B cell (primary cell): ENCODE measurements at regions not wholly inside any gene's neighbourhood (a gene's known extent, or its start where the extent isn't known, plus 50 kb on each side); places are given as distances from the start of the nearest gene placed in this dataset.

Source experiments
- ATAC-seq: fragments of 200-7000 bp; cut with Tn5 transposase; one replicate; pipeline ENCODE4 v1.10.0; 2021; ENCODE audit warnings: low read depth, mild to moderate bottlenecking, moderate number of reproducible peaks, moderate library complexity
- CTCF ChIA-PET: fragments of 350-600 bp; sonication (Branson Sonifier 250); formaldehyde crosslinking; loops from one replicate; lab custom pipeline; 2021; ENCODE audit warnings: antibody characterized with exemption, inconsistent platforms; lab: Charles Lee
- POLR2A ChIA-PET: fragments of 350-600 bp; sonication (Branson Sonifier 250); formaldehyde crosslinking; loops from one replicate; lab custom pipeline; 2021; ENCODE audit warnings: antibody characterized with exemption; lab: Charles Lee
- DNase-seq: peaks from one replicate; pipeline ENCODE4 v3.0.0; 2013
- H2AFZ ChIP-seq: 2 replicates; pipeline ENCODE4 v1.6.1; 2012; ENCODE audit warnings: mild to moderate bottlenecking, low read depth, low read length; ENCODE audit not compliant: insufficient read depth, poor library complexity, severe bottlenecking
- H3K27ac ChIP-seq, 2 donors: 1 replicate in 1 of 2; 2 replicates in 1 of 2; pipeline ENCODE4 v1.5.1; 2012 to 2013; ENCODE audit warnings: low read length in 2 of 2, mild to moderate bottlenecking in 2 of 2, moderate library complexity in 1 of 2
- H3K27me3 ChIP-seq, 4 experiments: fragments of 200-600 bp in 1 of 4; sonication (generic) in 1 of 4; replicated peaks in 1 of 4; 1 replicate in 2 of 4; 2 replicates in 2 of 4; pipeline versions ENCODE4 v1.6.1 to v1.7.0; 2013 to 2016; ENCODE audit warnings: low read length in 3 of 4, mild to moderate bottlenecking in 2 of 4, mixed read lengths in 1 of 4, moderate library complexity in 1 of 4; ENCODE audit not compliant: insufficient read depth in 4 of 4, control insufficient read depth in 3 of 4; ENCODE audit errors: control extremely low read depth in 1 of 4
- H3K36me3 ChIP-seq, 2 experiments: replicated peaks in 1 of 2; 1 replicate in 1 of 2; 2 replicates in 1 of 2; pipeline versions ENCODE4 v1.6.1 to v1.7.1; 2013; ENCODE audit warnings: low read length in 1 of 2; ENCODE audit not compliant: insufficient read depth in 2 of 2, control insufficient read depth in 1 of 2; ENCODE audit errors: control extremely low read depth in 1 of 2, extremely low read depth in 1 of 2
- H3K4me1 ChIP-seq, 2 donors: fragments of 200-600 bp in 1 of 2; sonication (generic) in 1 of 2; 1 replicate in 1 of 2; 2 replicates in 1 of 2; pipeline versions ENCODE4 v1.5.1 to v1.6.1; 2013 to 2017; ENCODE audit warnings: low read length in 2 of 2; ENCODE audit not compliant: control insufficient read depth in 2 of 2, insufficient read depth in 2 of 2
- H3K4me2 ChIP-seq: replicated peaks from 2 replicates; pipeline ENCODE3; 2012; ENCODE audit warnings: mild to moderate bottlenecking, low read depth, low read length; ENCODE audit not compliant: poor library complexity, severe bottlenecking
- H3K4me3 ChIP-seq, 5 experiments: fragments of 200-600 bp in 1 of 5; sonication (generic) in 1 of 5; 1 replicate in 3 of 5; 2 replicates in 2 of 5; pipeline versions ENCODE4 v1.5.1 to v1.7.0; 2011 to 2016; ENCODE audit warnings: low read length in 4 of 5, mild to moderate bottlenecking in 4 of 5, low read depth in 2 of 5, control low read depth in 1 of 5, moderate library complexity in 1 of 5; ENCODE audit not compliant: insufficient read depth in 1 of 5; ENCODE audit errors: control extremely low read depth in 1 of 5, extremely low read depth in 1 of 5
- H3K79me2 ChIP-seq: fragments of 200-600 bp; sonication (generic); one replicate; pipeline ENCODE4 v1.6.0; 2016; ENCODE audit warnings: low read length; ENCODE audit not compliant: control insufficient read depth, insufficient read depth
- H3K9ac ChIP-seq: fragments of 200-600 bp; sonication (generic); 2 replicates; pipeline ENCODE4 v1.6.1; 2017; ENCODE audit warnings: mild to moderate bottlenecking, low read length, moderate library complexity
- H3K9me3 ChIP-seq, 3 donors: one replicate each; pipeline versions ENCODE4 v1.6.1 to v1.7.1; 2013; ENCODE audit warnings: low read length in 2 of 3; ENCODE audit not compliant: control insufficient read depth in 2 of 3, insufficient read depth in 1 of 3; ENCODE audit errors: control extremely low read depth in 1 of 3
- H4K20me1 ChIP-seq: 2 replicates; pipeline ENCODE4 v1.6.0; 2012; ENCODE audit warnings: mild to moderate bottlenecking, low read length; ENCODE audit not compliant: insufficient read depth, control insufficient read depth, poor library complexity, severe bottlenecking
- H3K27ac Mint-ChIP-seq: one replicate; pipeline ENCODE4 v1.8.0; 2021; ENCODE audit warnings: mixed read lengths
- H3K27me3 Mint-ChIP-seq: one replicate; pipeline ENCODE4 v1.8.0; 2021; ENCODE audit warnings: mixed read lengths
- H3K4me1 Mint-ChIP-seq: one replicate; pipeline ENCODE4 v1.8.0; 2021; ENCODE audit warnings: mixed read lengths
- H3K4me3 Mint-ChIP-seq: one replicate; pipeline ENCODE4 v1.8.0; 2021; ENCODE audit warnings: mixed read lengths
- H3K9me3 Mint-ChIP-seq: one replicate; pipeline ENCODE4 v1.8.0; 2022; ENCODE audit warnings: mixed read lengths; ENCODE audit not compliant: insufficient read depth
- CTCF ChIP-seq: fragments of 200-600 bp; IDR thresholded peaks from one replicate; pipeline ENCODE4 v1.8.0; 2022; ENCODE audit warnings: antibody characterized with exemption, mild to moderate bottlenecking
- EZH2 ChIP-seq: IDR thresholded peaks from 2 replicates; pipeline ENCODE4 v1.6.1; 2012; ENCODE audit warnings: borderline replicate concordance, low read depth, mild to moderate bottlenecking, moderate library complexity, low read length; ENCODE audit not compliant: insufficient read depth, poor library complexity, severe bottlenecking
- WGBS: methylation state at CpG from one replicate; pipeline ENCODE4 v1.1.5; 2013; ENCODE audit warnings: missing lambda C conversion rate; ENCODE audit not compliant: insufficient coverage; 5-methylcytosine and 5-hydroxymethylcytosine counted together
- intact Hi-C: fragments of 100-400 bp; cut with micrococcal nuclease; formaldehyde crosslinking; loops from one replicate; pipeline ENCODE4 v1.10.0; 2022

- Histone ChIP-seq H3K4me2 (no peak overlapping the region), H3K27me3 (no peaks in the 10 kb centered on the region), H3K4me3 (no peak overlapping the region), H3K4me1 (no peaks in the 10 kb centered on the region), H3K27ac (no peak overlapping the region), H3K9me3 (no peaks in the 10 kb centered on the region), H2AFZ (no peak overlapping the region), H3K79me2 (no peaks in the 10 kb centered on the region), H3K36me3 (no peaks in the 10 kb centered on the region), H3K9ac (no peak overlapping the region), H4K20me1 (no peaks in the 10 kb centered on the region)
- DNase-seq (no peak), ATAC-seq (no peak)
- 100% methylated on average over 1 of the region's 2 CpGs for WGBS
- Mint-ChIP-seq H3K4me3 (no peak overlapping the region), H3K27ac (no peak overlapping the region), H3K9me3 (peaks cover 3% of the 10 kb centered on the region), H3K27me3 (no peaks in the 10 kb centered on the region), H3K4me1 (no peaks in the 10 kb centered on the region)
- POLR2A ChIA-PET: no interaction called here
- CTCF ChIA-PET: no interaction called here
- TF ChIP-seq EZH2 (no peak), CTCF (no peak)
- intact Hi-C loops: no loop called here
Measured at GRCh38 chr1:219358080-219358479, 184.4 kb downstream of the LYPLAL1 start.

GRCh38 chr1:219354962-219355361 is 181.3 kb downstream of the LYPLAL1 start:
- Histone ChIP-seq H3K9ac (no peak overlapping the region), H2AFZ (no peak overlapping the region), H3K9me3 (no peaks in the 10 kb centered on the region), H3K4me2 (no peak overlapping the region), H3K79me2 (no peaks in the 10 kb centered on the region), H4K20me1 (no peaks in the 10 kb centered on the region), H3K4me3 (no peak overlapping the region), H3K27ac (no peak overlapping the region), H3K27me3 (no peaks in the 10 kb centered on the region), H3K4me1 (no peaks in the 10 kb centered on the region), H3K36me3 (no peaks in the 10 kb centered on the region)
- DNase-seq (no peak), ATAC-seq (no peak)
- no peaks in the 10 kb centered on the region for H3K27me3 Mint-ChIP-seq
- H3K4me3 Mint-ChIP-seq: no peak overlapping the region
- H3K9me3 Mint-ChIP-seq: peaks cover 3% of the 10 kb centered on the region
- POLR2A ChIA-PET: no interaction called here
- no CpG with 5 or more reads among the region's 4 CpGs for WGBS
- CTCF ChIA-PET: interaction anchor here (0.6 kb wide), 1 partner anchor 304 kb away, joined by 5 read pairs; no protein-coding TSS in a partner anchor
- intact Hi-C loops: no loop called here
- no peak overlapping the region for H3K27ac Mint-ChIP-seq
- no peak for TF ChIP-seq CTCF
- no peak for TF ChIP-seq EZH2
- no peaks in the 10 kb centered on the region for H3K4me1 Mint-ChIP-seq
